ENCODE measurements at regions not wholly inside any gene's neighbourhood (a gene's known extent, or its start where the extent isn't known, plus 50 kb on each side); places are given as distances from the start of the nearest gene placed in this dataset.

DNA sequence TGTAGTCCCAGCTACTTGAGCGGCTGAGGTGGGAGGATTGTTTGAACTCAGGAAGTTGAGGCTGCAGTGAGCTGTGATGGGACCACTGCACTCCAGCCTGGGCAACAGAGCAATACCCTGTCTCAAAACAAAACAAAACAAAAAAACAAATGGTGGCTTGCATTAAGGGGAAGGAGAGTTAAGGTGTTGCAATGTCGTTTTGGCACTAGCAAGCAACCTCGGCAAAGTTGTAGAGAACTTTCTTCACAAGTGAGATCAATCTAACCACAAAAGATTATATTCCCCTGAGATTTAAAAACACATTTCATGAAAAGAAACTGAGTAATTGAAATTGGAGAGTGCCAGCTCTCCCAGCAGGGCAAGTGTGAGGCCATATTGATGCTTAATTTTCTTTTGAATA is 153.7 kb downstream of the KLF5 start (continued):
- TF ChIP-seq, protein P1, sequence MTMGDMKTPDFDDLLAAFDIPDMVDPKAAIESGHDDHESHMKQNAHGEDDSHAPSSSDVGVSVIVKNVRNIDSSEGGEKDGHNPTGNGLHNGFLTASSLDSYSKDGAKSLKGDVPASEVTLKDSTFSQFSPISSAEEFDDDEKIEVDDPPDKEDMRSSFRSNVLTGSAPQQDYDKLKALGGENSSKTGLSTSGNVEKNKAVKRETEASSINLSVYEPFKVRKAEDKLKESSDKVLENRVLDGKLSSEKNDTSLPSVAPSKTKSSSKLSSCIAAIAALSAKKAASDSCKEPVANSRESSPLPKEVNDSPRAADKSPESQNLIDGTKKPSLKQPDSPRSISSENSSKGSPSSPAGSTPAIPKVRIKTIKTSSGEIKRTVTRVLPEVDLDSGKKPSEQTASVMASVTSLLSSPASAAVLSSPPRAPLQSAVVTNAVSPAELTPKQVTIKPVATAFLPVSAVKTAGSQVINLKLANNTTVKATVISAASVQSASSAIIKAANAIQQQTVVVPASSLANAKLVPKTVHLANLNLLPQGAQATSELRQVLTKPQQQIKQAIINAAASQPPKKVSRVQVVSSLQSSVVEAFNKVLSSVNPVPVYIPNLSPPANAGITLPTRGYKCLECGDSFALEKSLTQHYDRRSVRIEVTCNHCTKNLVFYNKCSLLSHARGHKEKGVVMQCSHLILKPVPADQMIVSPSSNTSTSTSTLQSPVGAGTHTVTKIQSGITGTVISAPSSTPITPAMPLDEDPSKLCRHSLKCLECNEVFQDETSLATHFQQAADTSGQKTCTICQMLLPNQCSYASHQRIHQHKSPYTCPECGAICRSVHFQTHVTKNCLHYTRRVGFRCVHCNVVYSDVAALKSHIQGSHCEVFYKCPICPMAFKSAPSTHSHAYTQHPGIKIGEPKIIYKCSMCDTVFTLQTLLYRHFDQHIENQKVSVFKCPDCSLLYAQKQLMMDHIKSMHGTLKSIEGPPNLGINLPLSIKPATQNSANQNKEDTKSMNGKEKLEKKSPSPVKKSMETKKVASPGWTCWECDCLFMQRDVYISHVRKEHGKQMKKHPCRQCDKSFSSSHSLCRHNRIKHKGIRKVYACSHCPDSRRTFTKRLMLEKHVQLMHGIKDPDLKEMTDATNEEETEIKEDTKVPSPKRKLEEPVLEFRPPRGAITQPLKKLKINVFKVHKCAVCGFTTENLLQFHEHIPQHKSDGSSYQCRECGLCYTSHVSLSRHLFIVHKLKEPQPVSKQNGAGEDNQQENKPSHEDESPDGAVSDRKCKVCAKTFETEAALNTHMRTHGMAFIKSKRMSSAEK (CRISPR knock-in tag; IDR thresholded peaks at IDR 0.05; ENCODE audit: borderline replicate concordance), result no peak

DNA sequence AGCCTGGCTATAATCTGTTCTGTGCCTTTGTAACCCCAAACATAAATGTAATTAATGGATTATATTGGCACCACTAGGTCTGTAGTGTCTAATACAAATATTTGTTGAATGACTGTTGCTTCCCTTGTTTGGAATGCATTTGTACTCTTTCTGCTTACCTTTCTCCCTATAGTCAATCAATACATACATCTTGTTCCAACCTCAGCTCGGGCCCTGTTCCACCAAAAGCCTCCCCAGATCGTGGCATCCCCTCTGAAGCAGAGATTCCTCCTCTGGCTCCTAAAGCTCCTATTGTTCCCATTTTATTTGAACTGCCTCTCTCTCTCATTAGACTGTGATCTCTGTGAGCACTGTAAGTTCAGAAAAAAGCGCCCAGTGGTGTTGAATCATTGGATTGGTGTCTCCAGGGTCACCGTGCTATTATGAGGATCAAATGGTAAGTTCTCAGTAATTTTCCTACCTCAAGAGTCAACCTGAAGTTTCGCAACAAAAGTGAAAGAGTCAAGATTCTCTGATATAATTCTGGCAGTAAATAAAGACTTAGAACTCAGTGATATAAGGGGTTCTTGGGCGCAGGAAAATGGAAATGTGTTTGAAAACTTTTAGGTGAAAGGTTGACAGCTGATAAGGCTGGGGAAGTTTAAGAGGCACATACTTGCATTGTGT is 151.5 kb downstream of the KLF5 start:
- POLR2A ChIA-PET, result no interaction called here
- no peak for DNase-seq (ENCODE audit: low spot score)
- Mint-ChIP-seq H3K9me3 (no peaks in the 10 kb centered on the region), H3K27ac (no peak overlapping the region), H3K27me3 (ENCODE audit: low read depth) (no peaks in the 10 kb centered on the region), H3K4me3 (no peak overlapping the region), H3K4me1 (no peaks in the 10 kb centered on the region), H3K36me3 (no peaks in the 10 kb centered on the region)
- CTCF ChIA-PET, result no interaction called here
- ATAC-seq, result no peak
- TF ChIP-seq IRF2 (CRISPR knock-in tag; IDR thresholded peaks at IDR 0.05; ENCODE audit: borderline replicate concordance, low read depth), result no peak
- TF ChIP-seq SP1 (CRISPR knock-in tag; conservative IDR thresholded peaks at IDR 0.05), result no peak
- TF ChIP-seq, protein P2, sequence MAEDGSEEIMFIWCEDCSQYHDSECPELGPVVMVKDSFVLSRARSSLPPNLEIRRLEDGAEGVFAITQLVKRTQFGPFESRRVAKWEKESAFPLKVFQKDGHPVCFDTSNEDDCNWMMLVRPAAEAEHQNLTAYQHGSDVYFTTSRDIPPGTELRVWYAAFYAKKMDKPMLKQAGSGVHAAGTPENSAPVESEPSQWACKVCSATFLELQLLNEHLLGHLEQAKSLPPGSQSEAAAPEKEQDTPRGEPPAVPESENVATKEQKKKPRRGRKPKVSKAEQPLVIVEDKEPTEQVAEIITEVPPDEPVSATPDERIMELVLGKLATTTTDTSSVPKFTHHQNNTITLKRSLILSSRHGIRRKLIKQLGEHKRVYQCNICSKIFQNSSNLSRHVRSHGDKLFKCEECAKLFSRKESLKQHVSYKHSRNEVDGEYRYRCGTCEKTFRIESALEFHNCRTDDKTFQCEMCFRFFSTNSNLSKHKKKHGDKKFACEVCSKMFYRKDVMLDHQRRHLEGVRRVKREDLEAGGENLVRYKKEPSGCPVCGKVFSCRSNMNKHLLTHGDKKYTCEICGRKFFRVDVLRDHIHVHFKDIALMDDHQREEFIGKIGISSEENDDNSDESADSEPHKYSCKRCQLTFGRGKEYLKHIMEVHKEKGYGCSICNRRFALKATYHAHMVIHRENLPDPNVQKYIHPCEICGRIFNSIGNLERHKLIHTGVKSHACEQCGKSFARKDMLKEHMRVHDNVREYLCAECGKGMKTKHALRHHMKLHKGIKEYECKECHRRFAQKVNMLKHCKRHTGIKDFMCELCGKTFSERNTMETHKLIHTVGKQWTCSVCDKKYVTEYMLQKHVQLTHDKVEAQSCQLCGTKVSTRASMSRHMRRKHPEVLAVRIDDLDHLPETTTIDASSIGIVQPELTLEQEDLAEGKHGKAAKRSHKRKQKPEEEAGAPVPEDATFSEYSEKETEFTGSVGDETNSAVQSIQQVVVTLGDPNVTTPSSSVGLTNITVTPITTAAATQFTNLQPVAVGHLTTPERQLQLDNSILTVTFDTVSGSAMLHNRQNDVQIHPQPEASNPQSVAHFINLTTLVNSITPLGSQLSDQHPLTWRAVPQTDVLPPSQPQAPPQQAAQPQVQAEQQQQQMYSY (CRISPR knock-in tag; IDR thresholded peaks at IDR 0.05), result no peak
- TF ChIP-seq, protein P3, sequence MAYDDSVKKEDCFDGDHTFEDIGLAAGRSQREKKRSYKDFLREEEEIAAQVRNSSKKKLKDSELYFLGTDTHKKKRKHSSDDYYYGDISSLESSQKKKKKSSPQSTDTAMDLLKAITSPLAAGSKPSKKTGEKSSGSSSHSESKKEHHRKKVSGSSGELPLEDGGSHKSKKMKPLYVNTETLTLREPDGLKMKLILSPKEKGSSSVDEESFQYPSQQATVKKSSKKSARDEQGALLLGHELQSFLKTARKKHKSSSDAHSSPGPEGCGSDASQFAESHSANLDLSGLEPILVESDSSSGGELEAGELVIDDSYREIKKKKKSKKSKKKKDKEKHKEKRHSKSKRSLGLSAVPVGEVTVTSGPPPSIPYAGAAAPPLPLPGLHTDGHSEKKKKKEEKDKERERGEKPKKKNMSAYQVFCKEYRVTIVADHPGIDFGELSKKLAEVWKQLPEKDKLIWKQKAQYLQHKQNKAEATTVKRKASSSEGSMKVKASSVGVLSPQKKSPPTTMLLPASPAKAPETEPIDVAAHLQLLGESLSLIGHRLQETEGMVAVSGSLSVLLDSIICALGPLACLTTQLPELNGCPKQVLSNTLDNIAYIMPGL (CRISPR knock-in tag; IDR thresholded peaks at IDR 0.05), result no peak
- no peak for TF ChIP-seq FOXK1 (CRISPR knock-in tag; IDR thresholded peaks at IDR 0.05)
- TF ChIP-seq, protein P4, sequence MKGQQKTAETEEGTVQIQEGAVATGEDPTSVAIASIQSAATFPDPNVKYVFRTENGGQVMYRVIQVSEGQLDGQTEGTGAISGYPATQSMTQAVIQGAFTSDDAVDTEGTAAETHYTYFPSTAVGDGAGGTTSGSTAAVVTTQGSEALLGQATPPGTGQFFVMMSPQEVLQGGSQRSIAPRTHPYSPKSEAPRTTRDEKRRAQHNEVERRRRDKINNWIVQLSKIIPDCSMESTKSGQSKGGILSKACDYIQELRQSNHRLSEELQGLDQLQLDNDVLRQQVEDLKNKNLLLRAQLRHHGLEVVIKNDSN (CRISPR knock-in tag; IDR thresholded peaks at IDR 0.05), result no peak
- TF ChIP-seq, protein P5, sequence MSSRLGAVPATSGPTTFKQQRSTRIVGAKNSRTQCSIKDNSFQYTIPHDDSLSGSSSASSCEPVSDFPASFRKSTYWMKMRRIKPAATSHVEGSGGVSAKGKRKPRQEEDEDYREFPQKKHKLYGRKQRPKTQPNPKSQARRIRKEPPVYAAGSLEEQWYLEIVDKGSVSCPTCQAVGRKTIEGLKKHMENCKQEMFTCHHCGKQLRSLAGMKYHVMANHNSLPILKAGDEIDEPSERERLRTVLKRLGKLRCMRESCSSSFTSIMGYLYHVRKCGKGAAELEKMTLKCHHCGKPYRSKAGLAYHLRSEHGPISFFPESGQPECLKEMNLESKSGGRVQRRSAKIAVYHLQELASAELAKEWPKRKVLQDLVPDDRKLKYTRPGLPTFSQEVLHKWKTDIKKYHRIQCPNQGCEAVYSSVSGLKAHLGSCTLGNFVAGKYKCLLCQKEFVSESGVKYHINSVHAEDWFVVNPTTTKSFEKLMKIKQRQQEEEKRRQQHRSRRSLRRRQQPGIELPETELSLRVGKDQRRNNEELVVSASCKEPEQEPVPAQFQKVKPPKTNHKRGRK (CRISPR knock-in tag; IDR thresholded peaks at IDR 0.05; ENCODE audit: borderline replicate concordance), result no peak
- TF ChIP-seq, protein P6, sequence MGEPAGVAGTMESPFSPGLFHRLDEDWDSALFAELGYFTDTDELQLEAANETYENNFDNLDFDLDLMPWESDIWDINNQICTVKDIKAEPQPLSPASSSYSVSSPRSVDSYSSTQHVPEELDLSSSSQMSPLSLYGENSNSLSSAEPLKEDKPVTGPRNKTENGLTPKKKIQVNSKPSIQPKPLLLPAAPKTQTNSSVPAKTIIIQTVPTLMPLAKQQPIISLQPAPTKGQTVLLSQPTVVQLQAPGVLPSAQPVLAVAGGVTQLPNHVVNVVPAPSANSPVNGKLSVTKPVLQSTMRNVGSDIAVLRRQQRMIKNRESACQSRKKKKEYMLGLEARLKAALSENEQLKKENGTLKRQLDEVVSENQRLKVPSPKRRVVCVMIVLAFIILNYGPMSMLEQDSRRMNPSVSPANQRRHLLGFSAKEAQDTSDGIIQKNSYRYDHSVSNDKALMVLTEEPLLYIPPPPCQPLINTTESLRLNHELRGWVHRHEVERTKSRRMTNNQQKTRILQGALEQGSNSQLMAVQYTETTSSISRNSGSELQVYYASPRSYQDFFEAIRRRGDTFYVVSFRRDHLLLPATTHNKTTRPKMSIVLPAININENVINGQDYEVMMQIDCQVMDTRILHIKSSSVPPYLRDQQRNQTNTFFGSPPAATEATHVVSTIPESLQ (CRISPR knock-in tag; IDR thresholded peaks at IDR 0.05), result no peak

Data from WTC11 (cell line).